ENCODE measurements at regions not wholly inside any gene's neighbourhood (a gene's known extent, or its start where the extent isn't known, plus 50 kb on each side); places are given as distances from the start of the nearest gene placed in this dataset.

- H3K4me1 ChIP-seq (ENCODE audit: insufficient read depth, low read length) = no peaks in the 10 kb centered on the region
- H3K27me3 ChIP-seq (ENCODE audit: insufficient read depth, low read length, poor library complexity) = no peaks in the 10 kb centered on the region
- ATAC-seq (ENCODE audit: insufficient read depth, low read depth) = no peak
- no peak overlapping the region for H2AFZ ChIP-seq (ENCODE audit: low read depth, low read length)
- H3K9ac ChIP-seq (ENCODE audit: low read depth, low read length) = no peak overlapping the region
- H3K4me2 ChIP-seq (ENCODE audit: insufficient read depth, low read length) = no peak overlapping the region
- no peak overlapping the region for H3K27ac ChIP-seq (ENCODE audit: low read length)
- no peaks in the 10 kb centered on the region for H3K36me3 ChIP-seq (ENCODE audit: insufficient read depth, low read length)
- H3K4me3 ChIP-seq (ENCODE audit: low read depth in 1 of 2, low read length in 2 of 2) = no peak overlapping the region
- H4K20me1 ChIP-seq (ENCODE audit: insufficient read depth, low read length) = no peaks in the 10 kb centered on the region
- TF ChIP-seq CTCF (IDR thresholded peaks at IDR 0.05; ENCODE audit: borderline replicate concordance, extremely low read depth, low read length, poor library complexity, severe bottlenecking) = no peak
- no peak for TF ChIP-seq EZH2 (IDR thresholded peaks at IDR 0.05; ENCODE audit: borderline replicate concordance, low read depth, low read length, severe bottlenecking)
- no peaks in the 10 kb centered on the region for H3K9me3 ChIP-seq (ENCODE audit: insufficient read depth, low read length, severe bottlenecking)
- no peak for DNase-seq
- no peaks in the 10 kb centered on the region for H3K79me2 ChIP-seq (ENCODE audit: insufficient read depth, low read length)
Measured at GRCh38 chr4:54855191-54855854, 197.6 kb downstream of the KIT start.

- Histone ChIP-seq H3K9me3 (ENCODE audit: insufficient read depth, low read length, severe bottlenecking) (no peaks in the 10 kb centered on the region), H3K9ac (ENCODE audit: low read depth, low read length) (no peak overlapping the region), H3K79me2 (ENCODE audit: insufficient read depth, low read length) (no peaks in the 10 kb centered on the region), H4K20me1 (ENCODE audit: insufficient read depth, low read length) (no peaks in the 10 kb centered on the region), H3K27ac (ENCODE audit: low read length) (no peak overlapping the region), H3K36me3 (ENCODE audit: insufficient read depth, low read length) (no peaks in the 10 kb centered on the region), H3K27me3 (ENCODE audit: insufficient read depth, low read length, poor library complexity) (no peaks in the 10 kb centered on the region), H3K4me1 (ENCODE audit: insufficient read depth, low read length) (no peaks in the 10 kb centered on the region), H3K4me2 (ENCODE audit: insufficient read depth, low read length) (no peak overlapping the region), H3K4me3 (ENCODE audit: low read depth in 1 of 2, low read length in 2 of 2) (no peak overlapping the region), H2AFZ (ENCODE audit: low read depth, low read length) (no peak overlapping the region)
- ATAC-seq (ENCODE audit: insufficient read depth, low read depth) (no peak), DNase-seq (no peak)
- no peak for TF ChIP-seq EZH2 (IDR thresholded peaks at IDR 0.05; ENCODE audit: borderline replicate concordance, low read depth, low read length, severe bottlenecking)
- TF ChIP-seq CTCF (IDR thresholded peaks at IDR 0.05; ENCODE audit: borderline replicate concordance, extremely low read depth, low read length, poor library complexity, severe bottlenecking) = no peak
Measured at GRCh38 chr4:54852602-54853001, 194.8 kb downstream of the KIT start.

- Histone ChIP-seq H2AFZ (ENCODE audit: low read depth, low read length) (no peak overlapping the region), H3K27ac (ENCODE audit: low read length) (no peak overlapping the region), H3K9me3 (ENCODE audit: insufficient read depth, low read length, severe bottlenecking) (no peaks in the 10 kb centered on the region), H3K27me3 (ENCODE audit: insufficient read depth, low read length, poor library complexity) (no peaks in the 10 kb centered on the region), H3K36me3 (ENCODE audit: insufficient read depth, low read length) (no peaks in the 10 kb centered on the region), H4K20me1 (ENCODE audit: insufficient read depth, low read length) (no peaks in the 10 kb centered on the region), H3K4me2 (ENCODE audit: insufficient read depth, low read length) (no peak overlapping the region), H3K4me3 (ENCODE audit: low read depth in 1 of 2, low read length in 2 of 2) (no peak overlapping the region), H3K4me1 (ENCODE audit: insufficient read depth, low read length) (no peaks in the 10 kb centered on the region), H3K79me2 (ENCODE audit: insufficient read depth, low read length) (no peaks in the 10 kb centered on the region), H3K9ac (ENCODE audit: low read depth, low read length) (no peak overlapping the region)
- ATAC-seq (ENCODE audit: insufficient read depth, low read depth) (no peak), DNase-seq (no peak)
- TF ChIP-seq EZH2 (IDR thresholded peaks at IDR 0.05; ENCODE audit: borderline replicate concordance, low read depth, low read length, severe bottlenecking) (no peak), CTCF (IDR thresholded peaks at IDR 0.05; ENCODE audit: borderline replicate concordance, extremely low read depth, low read length, poor library complexity, severe bottlenecking) (no peak)
Measured at GRCh38 chr4:54852054-54852453, 194.3 kb downstream of the KIT start.
